Dedifferentiated amniotic fluid mesenchymal stem cell (primary cell): ENCODE measurements at regions not wholly inside any gene's neighbourhood (a gene's known extent, or its start where the extent isn't known, plus 50 kb on each side); places are given as distances from the start of the nearest gene placed in this dataset.
"Not testable (repeated sequence)": the region's sequence is repeated elsewhere in the genome, so short reads cannot be mapped to it uniquely, and the experiment has no call there.

Source experiments
- DNase-seq: peaks from one replicate; pipeline ENCODE4 v3.0.0-alpha.2; 2016; ENCODE audit errors: extremely low spot score

DNA sequence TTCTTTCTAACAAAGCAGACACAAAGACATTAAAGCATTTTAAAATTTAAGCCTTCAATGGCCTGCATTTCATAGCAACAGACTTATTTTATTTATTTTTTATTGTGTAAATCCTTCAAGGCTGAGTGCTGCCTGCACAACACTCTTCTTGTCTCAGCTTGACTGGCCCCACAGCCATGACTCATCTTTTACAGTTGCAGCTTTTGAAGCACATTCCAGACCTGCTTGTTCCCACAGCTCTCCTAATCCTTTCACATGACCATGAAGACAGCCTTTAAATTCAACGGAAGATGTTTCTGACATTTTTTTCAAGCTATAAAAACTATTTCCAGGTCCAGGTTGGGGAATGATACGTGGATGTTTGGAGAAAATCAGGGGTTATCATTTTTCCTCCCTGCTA, 276.9 kb upstream of the TACR3 start:
- peak; percentile 26 for DNase-seq

DNA sequence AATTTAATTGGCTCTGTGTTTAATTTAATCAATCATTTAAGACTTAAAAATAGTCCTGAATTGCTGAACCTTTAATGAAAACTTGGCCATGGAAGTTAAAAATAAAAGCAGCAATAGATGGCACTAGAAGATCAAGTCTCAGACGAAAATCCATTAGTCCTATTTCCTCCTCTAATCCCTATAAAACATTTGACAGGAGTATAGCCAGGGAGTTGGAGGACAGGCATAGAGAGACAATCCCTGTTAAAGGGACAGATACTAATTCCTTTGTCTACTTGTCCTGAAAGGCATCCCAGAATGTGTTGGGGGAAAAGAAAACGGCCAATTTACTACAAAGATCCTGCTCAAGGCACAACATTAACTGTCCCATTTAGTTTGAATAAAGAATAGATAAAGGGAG, 276.3 kb upstream of the TACR3 start:
- no peak for DNase-seq

DNA sequence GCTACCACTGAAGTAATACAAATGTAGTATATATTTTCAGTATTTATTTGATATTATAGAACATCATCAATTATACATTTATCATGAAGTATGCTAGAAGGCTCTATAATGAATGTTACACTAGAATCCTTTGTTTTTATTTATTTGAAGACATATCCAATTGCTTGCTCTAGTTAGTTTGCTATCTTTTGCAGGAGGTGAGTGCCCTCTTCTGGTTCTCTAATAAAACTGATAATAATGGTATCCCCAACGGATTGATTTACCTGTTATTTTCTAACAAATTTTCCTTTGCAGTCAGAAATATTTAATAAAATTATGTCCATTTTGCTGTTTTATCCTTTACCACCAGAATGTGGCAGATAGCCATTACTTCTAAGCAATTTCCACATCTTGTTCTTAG, 274.3 kb upstream of the TACR3 start:
- DNase-seq = no peak

DNA sequence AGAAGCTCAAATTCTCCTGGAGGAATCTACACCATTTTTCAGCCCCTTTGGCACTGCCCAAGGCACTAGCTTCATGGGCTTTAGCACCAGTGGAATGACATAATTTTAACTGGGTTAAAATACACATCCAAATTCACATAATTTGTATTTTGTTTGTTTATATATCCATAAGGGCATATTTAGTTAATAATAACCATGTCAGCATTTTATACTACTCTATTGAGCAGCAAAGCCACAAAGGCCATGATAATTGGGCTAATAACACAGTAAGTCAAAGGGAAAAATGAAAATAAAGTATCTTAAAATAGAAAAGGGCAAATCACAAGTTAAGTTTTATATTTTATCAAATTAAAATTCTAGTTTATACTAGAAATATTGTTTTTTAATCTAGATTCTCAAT, 262.7 kb upstream of the TACR3 start:
- no peak for DNase-seq

DNA sequence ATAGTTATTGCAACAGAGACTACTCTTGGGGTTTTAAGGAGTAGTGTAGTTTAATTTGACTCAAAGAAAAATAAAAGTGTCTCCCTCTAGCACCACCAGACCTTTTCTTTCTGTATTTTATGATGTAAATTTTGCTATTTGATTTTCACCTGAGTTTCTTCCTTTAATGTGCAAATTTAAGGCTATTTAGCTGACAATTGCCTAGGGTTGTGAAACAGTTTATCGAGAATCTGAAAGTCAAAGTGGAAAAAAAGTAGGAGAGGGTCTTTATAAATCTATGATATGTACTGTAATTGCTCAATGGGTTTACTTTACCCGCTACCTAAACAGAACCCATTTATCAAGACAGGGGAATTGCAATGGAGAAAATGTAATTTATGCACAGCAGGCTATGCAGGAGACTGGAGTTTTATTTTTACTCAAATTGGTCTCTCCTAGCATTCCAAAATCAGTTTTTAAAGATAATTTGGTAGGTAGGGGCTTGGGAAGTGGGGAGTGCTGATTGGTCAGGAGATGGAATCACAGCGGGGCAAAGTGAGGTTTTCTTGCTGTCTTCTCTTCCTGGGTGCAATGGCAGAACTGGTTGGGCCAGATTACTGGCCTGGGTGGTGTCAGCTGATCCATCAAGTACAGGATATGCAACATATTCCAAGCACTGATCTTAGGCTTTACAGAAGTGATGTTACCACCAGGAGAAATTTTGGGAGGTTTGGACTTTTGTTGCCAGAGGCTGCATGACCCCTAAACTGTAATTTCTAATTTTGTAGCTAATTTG, 228.6 kb upstream of the TACR3 start:
- DNase-seq = no peak

DNA sequence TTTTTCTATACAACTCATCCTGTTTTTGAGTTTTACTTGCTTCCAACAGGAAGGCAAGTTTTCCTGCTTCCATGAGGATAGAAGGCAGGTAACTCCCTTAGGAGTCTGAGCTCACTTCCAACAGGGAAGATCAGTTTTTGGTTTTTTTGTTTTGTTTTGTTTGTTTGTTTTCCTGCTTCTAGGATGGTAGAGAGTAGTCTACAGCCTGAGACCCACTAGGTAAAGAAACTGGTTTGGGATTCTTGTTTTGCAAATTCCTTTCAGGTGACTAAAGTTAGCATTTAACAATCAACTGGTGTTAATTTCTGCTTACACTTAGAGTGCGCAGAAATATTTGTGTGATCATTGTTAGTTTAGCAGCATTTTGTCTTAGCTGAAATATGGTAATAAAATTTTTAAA, 227.8 kb upstream of the TACR3 start:
- no peak for DNase-seq

DNA sequence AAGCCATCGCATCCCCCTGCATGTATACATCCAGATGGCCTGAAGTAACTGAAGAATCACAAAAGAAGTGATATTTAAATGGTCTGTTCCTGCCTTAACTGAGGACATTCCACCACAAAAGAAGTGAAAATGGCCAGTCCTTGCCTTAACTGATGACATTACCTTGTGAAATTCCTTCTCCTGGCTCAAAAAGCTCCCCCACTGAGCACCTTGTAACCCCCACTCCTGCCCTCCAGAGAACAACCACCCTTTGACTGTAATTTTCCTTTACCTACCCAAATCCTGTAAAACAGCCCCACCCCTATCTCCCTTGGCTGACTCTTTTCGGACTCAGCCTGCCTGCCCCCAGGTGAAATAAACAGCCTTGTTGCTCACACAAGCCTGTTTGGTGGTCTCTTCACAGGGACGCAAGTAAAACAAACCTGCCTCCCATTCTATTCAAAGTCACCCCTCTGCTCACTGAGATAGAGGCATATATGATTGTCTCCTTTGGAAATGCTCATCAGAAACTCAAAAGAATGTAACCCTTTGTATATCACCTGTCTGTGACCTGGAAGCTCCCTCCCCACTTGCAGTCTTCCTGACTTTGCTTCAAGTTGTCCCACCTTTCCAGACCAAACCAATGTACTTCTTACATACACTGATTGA, 227.0 kb upstream of the TACR3 start:
- DNase-seq = not testable (repeated sequence)

DNA sequence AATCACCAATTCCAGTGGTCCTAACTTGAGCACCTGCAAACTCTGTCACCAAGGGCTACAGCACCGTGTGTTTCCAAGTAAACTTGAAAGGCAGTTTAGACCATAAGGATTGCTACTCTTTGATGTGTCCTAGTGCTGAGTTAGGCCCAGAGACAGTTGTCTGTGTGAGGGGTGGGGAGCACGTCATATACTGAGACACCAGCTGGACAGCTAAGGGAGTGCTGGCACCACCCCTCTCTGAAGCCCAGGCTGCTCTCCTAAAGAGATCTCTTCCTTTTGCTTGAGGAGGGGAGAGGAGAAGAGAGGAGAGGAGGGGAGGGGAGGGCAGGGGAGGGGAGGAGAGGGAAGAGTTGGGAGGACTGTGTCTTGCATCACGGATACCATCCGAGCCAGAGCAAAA, 218.7 kb upstream of the TACR3 start:
- DNase-seq = no peak

DNA sequence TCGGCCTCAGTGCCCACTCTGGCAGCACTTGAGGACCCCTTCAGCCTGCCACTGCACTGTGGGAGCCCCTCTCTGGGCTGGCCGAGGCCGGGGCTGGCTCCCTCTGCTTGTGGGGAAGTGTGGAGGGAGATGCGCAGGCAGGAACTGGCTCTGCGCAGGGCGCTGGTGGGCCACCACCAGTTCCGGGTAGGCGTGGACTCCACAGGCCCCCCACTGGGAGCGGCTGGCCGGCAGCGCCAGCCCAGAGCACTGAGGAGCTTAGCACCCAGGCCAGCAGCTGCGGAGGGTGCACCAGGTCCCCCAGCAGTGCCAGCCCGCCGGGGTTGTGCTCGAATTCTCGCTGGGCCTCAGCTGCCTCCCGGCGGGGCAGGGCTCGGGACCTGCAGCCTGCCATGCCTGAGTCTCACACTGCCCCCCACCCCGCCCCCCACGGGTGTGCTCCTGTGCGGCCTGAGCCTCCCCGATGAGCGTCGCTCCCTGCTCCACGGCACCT, 216.9 kb upstream of the TACR3 start:
- DNase-seq = no peak

DNA sequence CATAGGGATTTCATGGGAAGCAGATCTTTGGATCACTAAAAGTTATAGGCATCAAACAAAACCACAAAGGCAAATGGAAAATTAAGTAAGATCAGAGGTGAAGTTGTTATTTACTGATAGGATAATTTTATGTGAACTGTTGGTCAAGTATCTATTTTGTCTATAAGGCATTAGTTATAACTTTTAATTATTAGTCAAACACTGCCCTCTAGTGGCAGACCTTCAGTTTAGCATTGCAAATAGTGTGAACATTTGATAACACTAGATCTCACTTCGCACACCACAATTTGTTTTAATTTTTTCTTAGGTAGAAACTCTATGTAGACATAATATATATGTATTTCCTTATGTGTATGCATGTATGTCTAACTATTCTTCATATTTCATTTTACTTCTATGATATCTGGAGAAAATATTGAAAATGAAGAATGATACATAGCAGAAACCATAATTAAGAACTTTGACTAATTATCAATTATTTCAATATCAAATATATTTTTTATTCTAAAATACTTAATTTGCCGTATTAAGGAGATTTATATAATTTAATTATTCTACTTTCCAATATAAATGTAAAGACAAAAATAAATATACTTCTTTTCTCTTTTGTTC, 214.5 kb upstream of the TACR3 start:
- DNase-seq = peak; percentile 45

DNA sequence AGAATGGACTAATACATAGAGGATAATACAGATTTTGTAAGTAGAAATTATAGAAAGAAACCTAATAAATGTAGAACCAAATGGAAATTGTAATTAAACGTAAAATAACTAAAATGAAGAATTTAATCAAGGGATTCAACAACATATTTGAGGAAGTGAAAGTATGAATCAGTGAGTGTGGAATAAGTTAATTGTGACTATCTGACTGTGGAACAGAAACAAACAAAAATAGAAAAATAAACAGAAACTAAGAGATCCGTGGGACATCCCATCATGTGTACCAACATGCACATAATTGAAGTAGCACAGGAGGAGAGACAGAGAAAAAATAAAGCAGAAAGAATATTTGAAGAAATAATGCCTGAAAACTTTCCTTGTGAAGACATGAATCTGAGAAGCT, 208.6 kb upstream of the TACR3 start:
- DNase-seq = no peak

DNA sequence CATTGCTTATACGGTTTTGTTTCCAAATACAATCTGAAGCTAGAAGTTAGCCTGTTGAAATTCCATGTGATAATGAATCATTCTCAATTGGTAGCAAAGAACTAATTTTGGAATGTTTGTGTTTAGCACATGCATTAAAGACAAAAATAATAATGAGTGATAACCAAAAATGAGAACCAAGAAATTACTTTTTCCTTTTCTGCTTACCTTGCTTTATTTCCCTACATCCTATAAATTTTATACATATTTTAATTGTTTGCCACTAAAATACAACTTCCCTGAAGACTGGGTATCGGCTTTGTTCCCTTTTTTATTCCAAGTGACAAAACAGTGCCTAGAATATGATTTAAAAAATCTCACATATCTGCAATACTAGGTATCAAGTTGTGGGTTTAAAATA, 203.8 kb upstream of the TACR3 start:
- DNase-seq = no peak

DNA sequence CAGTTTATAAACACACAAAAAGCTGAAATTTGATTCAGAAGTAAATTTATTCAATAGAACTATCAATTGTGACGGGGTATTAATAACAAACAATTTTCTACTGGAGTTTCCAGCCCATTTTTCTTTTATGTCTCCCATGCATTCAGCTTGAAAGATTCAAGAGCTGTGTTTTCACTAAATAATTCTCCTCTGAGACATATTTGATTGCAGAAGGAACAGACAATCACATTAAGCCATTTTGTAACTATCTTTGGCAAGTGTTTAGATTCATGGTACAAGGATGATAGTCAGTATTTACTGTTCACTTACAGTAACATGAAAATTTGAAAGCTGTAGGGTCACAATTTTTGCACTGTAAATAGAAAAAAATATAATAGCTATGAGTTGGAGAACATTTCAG, 198.4 kb upstream of the TACR3 start:
- no peak for DNase-seq

DNA sequence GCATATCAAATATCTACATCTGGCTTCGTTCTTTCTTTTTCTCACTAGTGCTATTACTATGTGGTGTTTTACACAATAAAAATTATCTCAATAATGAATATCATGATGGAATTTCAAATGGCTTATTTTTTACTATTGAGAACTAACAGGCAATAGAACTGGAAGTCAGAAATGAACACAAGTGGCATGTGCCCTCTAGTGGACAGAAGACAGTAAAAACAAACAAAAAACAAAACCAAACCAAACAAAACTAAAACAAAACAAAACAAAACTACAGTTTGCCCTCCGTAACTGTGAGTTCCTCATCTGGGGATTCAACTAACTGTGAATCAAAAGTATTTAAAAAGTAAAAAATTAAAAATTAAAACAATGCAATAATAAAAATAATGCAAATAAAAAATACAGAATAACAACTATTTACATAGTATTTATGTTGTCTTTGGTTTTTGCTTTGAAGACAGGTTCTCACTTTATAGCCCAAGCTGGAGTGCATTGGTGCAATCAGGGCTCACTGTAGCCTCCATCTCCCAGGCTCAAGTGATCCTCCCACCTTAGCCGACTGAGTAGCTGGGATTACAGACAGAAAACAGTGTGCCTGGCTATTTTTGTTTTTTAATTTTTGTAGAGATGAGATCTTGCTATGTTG, 195.6 kb upstream of the TACR3 start:
- DNase-seq = peak; percentile 20

DNA sequence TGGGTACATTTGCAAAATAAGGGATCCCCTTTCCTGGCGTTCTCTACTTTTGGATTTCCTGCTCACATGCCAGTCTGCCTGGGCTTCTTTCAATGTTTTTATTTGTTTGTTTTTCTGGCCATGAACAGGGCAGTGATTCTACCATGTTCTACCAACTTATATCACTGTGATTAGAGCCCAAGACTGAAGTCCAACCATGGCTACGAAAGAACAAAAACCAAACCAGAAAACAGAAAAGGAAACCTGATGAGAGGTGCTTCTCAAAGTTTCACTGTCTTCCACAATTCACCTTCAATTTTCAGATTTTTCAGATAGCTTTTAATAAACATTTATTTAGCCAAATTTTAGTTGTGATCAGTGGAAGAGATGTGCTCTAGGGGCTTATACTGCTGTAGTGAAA, 187.6 kb upstream of the TACR3 start:
- DNase-seq = no peak

DNA sequence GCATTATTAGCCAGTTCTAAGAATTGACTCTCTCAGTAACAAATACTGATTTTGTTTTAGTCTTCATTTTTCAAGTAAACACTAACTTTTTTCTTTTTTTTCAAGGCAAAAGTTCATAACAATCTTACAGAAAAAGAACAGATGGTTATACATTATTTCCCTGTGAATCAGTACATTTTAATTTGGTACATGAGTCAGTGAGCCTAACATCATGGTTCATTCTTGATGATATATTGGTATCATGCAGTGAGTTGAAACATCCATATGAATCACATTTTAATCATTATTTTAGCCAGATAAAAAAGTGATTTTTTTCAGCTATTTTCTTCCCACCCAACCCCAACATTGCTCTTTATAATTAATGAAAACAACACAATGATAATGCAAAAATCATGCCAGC, 184.3 kb upstream of the TACR3 start:
- no peak for DNase-seq

DNA sequence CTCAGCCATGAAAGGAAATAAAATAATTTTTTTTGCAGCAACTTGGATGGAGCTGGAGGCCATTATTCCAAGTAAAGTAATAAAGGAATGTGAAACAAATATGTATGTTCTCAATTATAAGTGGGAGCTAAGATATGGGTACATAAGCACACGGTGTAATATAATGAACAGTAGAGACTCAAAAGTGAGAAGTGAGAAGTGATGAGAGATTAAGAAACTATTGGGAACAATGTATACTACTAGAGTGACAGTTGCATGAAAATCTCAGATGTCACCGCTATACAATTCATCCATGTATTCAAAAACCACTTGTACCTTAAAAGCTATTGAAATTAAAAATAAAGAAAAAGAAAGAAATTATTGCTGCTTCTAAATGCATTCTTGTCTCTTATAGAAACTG, 182.9 kb upstream of the TACR3 start:
- DNase-seq = no peak

DNA sequence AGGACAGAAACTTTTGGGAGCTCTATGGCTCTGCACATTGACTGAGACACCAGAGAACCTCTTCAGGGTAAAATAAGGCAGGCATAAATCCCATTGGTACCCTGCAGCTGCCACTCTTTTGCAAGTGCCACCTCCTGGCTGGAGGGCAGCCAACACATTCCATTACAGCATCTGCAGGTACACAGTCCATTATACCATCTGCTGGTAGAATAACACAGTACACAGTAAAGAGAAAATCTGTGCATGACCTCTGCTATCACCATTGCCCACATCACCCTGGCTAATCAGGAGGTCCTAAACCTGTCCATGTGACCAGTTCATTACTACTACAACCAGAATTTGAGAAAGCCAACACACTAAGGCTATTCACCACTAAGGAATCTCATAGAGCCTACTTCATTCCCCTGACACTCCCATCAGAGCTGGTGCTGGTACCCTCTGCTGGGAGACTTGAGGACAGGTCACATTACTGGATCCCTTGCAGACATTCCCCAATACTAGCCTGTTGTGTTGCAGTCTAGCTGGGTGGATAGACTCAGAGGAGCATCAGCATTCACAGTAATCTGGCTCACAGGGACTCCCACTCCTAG, 176.2 kb upstream of the TACR3 start:
- no peak for DNase-seq

DNA sequence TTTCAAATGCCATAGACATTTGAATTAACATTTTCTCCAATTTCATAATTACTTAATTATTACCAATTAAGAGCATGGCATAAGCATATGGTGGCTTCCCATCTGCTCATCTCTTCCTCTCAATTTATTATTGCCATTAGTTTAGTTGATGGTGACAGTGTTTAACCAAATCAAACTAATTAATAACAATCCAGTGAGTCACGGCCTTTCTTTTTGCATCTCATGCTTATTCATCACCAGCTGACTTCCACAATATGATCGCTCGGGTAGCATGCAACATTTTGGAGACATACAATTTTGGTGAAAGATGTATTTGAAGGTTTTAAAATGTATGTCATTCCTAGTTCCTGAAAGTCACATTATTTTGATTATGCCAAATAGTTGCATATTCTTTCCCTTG, 172.8 kb upstream of the TACR3 start:
- DNase-seq = no peak

DNA sequence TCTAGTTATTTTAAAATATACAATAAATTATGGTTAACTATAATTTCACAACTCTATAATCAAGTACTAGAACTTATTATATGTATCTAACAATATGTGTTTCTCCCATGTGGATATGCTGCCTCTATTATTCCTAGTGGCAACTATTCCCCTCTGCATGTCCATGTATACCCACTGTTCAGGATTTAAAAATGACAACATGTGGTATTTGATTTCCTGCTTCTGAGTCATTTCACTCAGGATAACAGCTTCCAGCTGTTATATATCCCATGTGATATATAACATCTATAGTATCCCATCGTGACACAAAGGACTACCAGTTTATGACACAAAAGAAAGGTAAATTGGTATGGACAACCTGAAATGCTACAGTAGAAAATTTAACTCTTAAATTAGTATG, 167.4 kb upstream of the TACR3 start:
- DNase-seq = no peak

DNA sequence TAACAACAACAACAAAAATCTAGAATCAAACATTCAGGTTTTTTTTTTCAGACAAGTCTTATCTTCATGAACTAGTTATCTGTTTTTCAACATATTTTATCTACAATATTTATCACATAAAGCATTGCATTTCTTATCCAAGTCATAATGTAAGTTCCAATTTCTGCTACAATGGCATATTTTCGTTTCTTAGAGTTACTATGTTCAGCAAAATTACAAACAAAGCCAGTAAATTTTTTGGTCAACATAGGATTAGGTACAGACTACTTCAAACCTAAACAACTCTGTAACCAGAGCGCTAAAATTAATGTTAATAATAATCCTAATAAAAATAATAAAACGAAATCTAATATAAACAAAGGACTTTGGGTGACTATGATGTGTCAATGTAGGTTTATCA, 165.4 kb upstream of the TACR3 start:
- DNase-seq = no peak

DNA sequence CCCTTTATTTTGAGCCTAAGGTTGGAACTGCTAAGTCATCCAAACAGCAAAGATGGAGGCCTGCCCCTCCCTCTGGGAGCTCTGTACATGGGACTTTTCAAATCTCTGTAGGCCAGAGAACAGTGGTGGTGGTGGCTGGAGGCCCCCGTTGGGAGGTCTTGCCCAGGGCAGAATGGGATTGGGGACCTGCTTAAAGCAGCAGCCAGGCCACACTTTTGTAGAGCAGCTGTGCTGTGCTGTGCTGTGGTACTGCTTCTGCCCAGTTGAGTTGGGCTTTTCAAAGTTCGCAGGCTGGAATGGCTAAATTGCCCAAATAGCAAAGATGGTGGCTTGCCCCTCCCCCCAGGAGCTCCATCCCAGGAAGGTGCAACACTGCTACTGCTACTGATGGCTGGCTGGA, 147.5 kb upstream of the TACR3 start:
- no peak for DNase-seq
